GM19043 (cell line): ENCODE measurements at regions not wholly inside any gene's neighbourhood (a gene's known extent, or its start where the extent isn't known, plus 50 kb on each side); places are given as distances from the start of the nearest gene placed in this dataset.

Experiments used
- ATAC-seq: cut with Tn5 transposase; IDR thresholded peaks from one replicate; pipeline ENCODE4 v1.9.1; 2021; ENCODE audit warnings: low read depth; ENCODE audit not compliant: unreplicated experiment

- no peak for ATAC-seq
Observed at GRCh38 chr4:29521281-29521680, 1198.9 kb upstream of the PCDH7 start.

DNA sequence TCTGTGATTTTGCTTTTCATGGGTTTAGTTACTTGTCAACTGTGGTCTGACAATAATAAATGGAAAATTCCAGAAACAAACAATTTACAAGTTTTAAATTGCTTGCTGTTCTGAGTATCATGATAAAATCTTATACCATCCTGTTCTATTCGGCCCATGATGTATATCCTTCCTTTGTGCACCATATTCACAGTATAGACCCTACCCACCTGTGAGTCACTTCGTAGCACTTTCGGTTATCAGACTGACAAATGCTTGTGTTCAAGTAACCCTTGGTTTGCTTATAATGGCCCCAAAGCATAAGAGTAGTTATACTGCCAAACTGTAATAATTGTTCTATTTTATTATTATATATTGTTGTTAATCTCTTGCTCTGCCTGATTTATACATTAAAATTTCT is 1183.4 kb upstream of the PCDH7 start:
- no peak for ATAC-seq

- ATAC-seq: no peak
Observed at GRCh38 chr4:29538889-29539646, 1181.1 kb upstream of the PCDH7 start.

DNA sequence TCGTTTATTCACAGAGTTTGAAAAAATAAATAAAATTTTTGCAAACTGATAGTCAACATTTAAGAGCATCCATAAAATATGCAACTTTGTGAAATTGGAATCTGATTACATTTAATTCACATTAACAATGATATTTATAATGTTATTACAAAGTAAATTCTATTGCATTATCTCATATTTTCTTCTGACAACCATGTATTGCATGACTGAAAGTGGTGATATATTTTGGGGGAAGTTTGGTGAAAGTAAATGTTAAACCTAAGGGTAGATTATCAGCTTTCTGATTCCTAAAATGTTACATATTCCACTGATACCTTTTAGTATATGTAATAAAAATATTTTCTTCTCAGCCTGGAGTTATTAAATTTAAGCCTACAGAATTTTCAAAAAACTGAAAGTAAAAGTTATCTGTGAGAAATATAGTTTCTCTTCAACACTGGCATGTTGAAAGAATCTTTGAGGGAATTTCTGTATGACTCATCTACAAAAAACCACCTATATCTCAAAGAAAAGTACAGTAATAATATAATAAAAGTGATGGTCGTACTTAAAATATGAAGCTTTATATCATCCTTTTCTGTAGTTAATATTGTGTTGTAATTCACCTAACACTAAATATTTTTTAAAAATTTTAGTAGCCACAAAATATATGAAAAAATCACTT is 1179.6 kb upstream of the PCDH7 start:
- no peak for ATAC-seq

DNA sequence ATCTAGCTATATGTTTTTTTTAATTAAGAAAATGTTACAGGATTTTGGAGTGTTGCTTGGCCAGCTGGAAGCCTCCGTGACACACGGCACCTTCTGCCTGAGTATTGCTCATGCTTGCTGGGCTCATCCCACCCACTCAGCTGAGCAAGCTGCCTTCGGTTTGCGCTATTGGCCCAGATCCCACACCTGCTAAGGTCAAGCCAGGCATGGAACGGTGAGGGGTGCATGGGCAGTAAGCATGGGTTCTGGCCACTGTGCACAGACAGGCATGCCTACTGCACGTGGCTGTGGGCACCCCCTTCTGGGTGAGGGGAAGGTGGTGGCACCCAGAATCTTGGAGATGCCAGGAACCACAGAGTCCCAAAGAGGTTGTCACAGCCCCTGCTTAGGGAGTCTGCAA is 1178.4 kb upstream of the PCDH7 start:
- ATAC-seq: no peak

DNA sequence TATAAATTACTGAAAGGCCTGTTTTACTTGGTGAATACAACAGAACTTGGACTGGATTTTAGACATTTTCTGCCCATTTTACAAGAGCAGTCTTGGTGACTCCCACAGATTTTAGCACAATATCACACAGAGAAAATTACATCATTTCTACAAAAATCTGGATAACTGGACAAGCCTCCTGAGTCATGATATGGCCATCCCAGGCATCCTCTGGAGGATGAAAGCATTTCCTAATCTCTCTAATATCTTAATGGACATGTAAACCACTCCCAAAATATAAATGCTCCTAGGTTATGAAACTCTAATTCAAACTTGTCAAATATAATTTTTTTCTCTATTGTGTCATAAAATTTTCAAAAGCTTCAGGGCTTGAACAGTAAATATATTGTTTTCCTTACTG is 1170.8 kb upstream of the PCDH7 start:
- ATAC-seq: no peak

DNA sequence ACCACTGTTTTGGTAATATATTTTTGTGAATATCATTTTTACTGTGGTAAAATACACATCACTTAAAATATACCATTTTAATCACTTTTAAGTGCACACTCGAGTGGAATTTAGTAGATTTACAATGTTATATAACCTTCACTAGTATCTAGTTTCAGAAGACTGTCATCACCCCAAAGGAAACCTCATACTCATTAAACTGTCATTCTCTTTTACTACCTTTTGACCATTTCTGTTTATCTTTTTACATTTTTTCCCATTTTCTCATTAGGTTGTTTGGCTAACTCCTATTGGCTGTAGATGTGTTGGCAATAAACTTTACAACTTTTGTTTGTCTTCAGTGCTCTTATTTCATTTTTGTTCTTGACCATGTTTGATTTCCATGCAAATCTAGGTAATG is 1168.3 kb upstream of the PCDH7 start:
- no peak for ATAC-seq

GRCh38 chr4:29553846-29554245 is 1166.3 kb upstream of the PCDH7 start:
- ATAC-seq: no peak

- no peak for ATAC-seq
Observed at GRCh38 chr4:29558789-29559188, 1161.4 kb upstream of the PCDH7 start.

GRCh38 chr4:29559286-29559685 is 1160.9 kb upstream of the PCDH7 start:
- no peak for ATAC-seq

DNA sequence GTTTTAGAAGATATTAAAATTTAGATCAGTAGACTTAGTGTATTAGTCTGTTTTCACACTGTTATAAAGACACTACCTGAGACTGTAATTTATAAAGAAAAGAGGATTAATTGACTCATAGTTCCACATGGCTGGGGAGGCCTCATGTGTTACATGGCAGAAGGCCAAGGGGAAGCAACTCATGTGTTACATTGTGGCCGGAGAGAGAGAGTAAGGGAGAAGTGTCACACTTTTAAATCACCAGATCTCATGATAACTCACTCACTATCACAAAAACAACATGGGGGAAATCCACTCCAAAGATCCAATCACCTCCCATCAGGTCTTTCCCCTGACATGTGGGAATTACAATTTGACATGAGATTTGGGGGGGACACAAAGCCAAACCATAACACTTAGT is 1159.7 kb upstream of the PCDH7 start:
- no peak for ATAC-seq

DNA sequence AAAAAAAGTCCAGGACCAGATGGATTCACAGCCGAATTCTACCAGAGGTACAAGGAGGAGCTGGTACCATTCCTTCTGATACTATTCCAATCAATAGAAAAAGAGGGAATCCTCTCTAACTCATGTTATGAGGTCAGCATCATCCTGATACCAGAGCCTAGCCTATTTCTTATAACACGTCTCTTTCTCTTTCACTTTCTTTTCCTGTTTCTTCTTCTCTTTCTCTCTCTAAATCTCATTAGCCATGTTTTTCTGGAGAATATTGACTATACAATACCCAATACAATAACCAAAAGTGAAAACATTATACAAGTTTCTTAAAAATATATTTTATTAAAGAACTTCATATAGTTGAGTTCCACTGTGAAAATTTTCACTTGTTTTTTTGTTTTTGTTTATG is 1154.9 kb upstream of the PCDH7 start:
- ATAC-seq: no peak

DNA sequence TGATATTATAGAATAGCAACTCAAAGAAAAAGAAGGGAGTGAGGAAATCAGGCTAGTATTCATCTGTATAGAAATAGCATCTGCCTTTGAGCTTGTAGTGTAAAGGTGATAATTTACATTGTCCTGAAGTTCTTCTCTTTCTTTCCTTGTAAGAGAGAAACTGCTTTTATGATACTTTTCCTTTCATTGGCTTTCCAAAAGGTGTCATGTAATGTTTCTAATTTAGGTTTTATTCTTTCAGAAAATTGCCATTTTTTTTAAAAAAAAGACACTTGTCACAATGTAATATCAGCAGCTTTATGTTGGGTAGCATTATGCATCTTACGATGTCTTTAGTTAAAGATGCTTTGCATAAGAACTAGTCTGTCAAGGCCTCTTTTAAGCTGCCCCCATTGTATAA is 1153.8 kb upstream of the PCDH7 start:
- no peak for ATAC-seq

- ATAC-seq: no peak
Observed at GRCh38 chr4:29571322-29571721, 1148.8 kb upstream of the PCDH7 start.

DNA sequence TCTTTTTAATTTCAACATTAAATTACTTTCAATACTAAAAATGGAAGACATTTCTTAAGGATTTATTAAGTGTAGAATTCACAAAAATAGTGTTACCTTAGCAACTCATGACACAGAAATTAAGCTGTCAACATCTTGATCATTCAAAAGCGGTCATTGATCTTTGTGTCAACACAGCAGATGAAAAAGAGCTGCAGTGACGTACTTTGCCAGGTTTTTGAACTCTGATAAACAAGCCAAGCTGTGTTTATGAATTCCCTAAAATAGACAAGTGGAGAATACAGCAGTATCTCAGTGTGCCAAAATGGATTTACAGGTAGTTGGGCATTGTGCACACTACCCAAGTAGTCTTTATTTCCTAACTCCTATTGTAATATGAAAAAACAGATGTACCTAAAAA is 1141.8 kb upstream of the PCDH7 start:
- no peak for ATAC-seq

GRCh38 chr4:29581457-29581856 is 1138.7 kb upstream of the PCDH7 start:
- ATAC-seq: no peak

GRCh38 chr4:29588617-29589016 is 1131.6 kb upstream of the PCDH7 start:
- ATAC-seq: no peak

GRCh38 chr4:29596228-29596627 is 1123.9 kb upstream of the PCDH7 start:
- ATAC-seq: no peak

DNA sequence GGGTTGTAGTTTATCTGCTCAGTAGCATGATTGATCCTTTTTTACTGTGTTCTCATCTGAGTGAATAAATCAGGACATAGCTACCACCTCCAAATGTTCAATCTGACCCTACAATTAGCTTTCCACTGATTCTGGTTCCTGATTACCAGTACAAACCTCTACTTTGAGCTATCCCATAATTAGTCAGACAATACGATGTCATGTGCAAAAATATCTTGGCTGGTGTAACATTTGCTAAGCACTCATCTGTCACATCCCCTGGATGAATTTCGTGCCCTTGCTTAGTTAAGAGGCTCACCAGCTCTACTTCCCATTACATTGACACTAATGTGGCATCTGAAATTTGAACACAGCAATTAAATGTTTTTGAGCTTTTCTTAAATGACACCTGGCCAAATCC is 1101.0 kb upstream of the PCDH7 start:
- no peak for ATAC-seq

DNA sequence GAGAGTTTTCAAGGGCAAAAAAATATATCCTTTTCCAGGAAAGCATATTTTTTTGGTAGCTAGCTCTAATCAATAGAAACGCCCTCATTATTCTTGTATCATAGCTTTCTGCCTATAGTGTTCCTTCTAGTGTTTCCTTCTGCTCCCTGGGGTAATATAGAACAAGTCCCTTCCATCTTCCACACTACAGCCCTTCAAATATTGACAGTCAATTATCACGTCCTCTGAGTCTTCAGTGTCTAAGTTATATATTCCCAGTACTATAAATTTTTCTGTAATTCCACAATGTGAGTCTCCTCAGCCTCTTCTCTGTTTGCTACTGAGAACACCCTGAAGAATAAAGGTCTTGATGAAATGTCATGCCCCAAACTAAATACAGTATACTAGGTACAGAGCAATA is 1088.0 kb upstream of the PCDH7 start:
- no peak for ATAC-seq

GRCh38 chr4:29636961-29637360 is 1083.2 kb upstream of the PCDH7 start:
- no peak for ATAC-seq

DNA sequence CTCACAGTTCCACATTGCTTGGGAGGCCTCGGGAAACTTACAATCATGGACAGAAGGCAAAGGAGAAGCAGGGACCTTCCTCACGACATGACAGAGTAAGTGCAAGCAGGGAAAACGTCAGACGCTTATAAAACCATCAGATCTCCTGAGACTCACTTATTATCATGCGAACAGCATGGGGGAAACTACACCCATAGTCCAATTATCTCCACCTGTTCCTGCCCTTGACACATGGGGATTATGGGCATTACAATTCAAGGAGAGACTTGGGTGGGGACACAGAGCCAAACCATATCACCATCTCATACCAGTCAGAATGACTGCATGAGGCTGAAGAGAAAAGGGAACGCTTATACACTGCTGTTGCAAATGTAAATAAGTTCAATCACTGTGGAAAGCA is 1066.9 kb upstream of the PCDH7 start:
- ATAC-seq: no peak
